ENCODE measurements at regions not wholly inside any gene's neighbourhood (a gene's known extent, or its start where the extent isn't known, plus 50 kb on each side); places are given as distances from the start of the nearest gene placed in this dataset.

GRCh38 chr10:30542895-30543288, 86.7 kb downstream of the LYZL2 start:
- H3K9me3 Mint-ChIP-seq (ENCODE audit: low read depth, unreplicated experiment): no peaks in the 10 kb centered on the region
- no TSS peak for BruUV-seq (replicated peaks)
- H3K27ac Mint-ChIP-seq (ENCODE audit: unreplicated experiment): no peak overlapping the region
- CTCF ChIA-PET: no interaction called here
- H3K27me3 Mint-ChIP-seq (ENCODE audit: unreplicated experiment): no peaks in the 10 kb centered on the region
- intact Hi-C loops (cut with micrococcal nuclease; ENCODE audit: unreplicated experiment): no loop called here
- H3K36me3 Mint-ChIP-seq (ENCODE audit: insufficient read depth, unreplicated experiment): no peaks in the 10 kb centered on the region
- no peak for TF ChIP-seq CTCF (IDR thresholded peaks at IDR 0.05; ENCODE audit: unreplicated experiment)
- peaks cover 7% of the 10 kb centered on the region for H3K4me1 Mint-ChIP-seq (ENCODE audit: low read depth, unreplicated experiment)
- no peak for DNase-seq
- H3K4me3 Mint-ChIP-seq (ENCODE audit: low read depth, unreplicated experiment): no peak overlapping the region

- H3K4me3 Mint-ChIP-seq (ENCODE audit: low read depth, unreplicated experiment): no peak overlapping the region
- no TSS peak for BruUV-seq (replicated peaks)
- no peaks in the 10 kb centered on the region for H3K36me3 Mint-ChIP-seq (ENCODE audit: insufficient read depth, unreplicated experiment)
- intact Hi-C loops (cut with micrococcal nuclease; ENCODE audit: unreplicated experiment): no loop called here
- no peak for TF ChIP-seq CTCF (IDR thresholded peaks at IDR 0.05; ENCODE audit: unreplicated experiment)
- CTCF ChIA-PET: no interaction called here
- no peaks in the 10 kb centered on the region for H3K27me3 Mint-ChIP-seq (ENCODE audit: unreplicated experiment)
- H3K4me1 Mint-ChIP-seq (ENCODE audit: low read depth, unreplicated experiment): peaks cover 11% of the 10 kb centered on the region
- DNase-seq: no peak
- no peaks in the 10 kb centered on the region for H3K9me3 Mint-ChIP-seq (ENCODE audit: low read depth, unreplicated experiment)
- H3K27ac Mint-ChIP-seq (ENCODE audit: unreplicated experiment): no peak overlapping the region
These were observed 87.3 kb downstream of the LYZL2 start for GRCh38 chr10:30542001-30542894.

- Mint-ChIP-seq H3K27ac (ENCODE audit: unreplicated experiment) (no peak overlapping the region), H3K36me3 (ENCODE audit: insufficient read depth, unreplicated experiment) (no peaks in the 10 kb centered on the region), H3K4me3 (ENCODE audit: low read depth, unreplicated experiment) (no peak overlapping the region), H3K9me3 (ENCODE audit: low read depth, unreplicated experiment) (no peaks in the 10 kb centered on the region), H3K27me3 (ENCODE audit: unreplicated experiment) (no peaks in the 10 kb centered on the region), H3K4me1 (ENCODE audit: low read depth, unreplicated experiment) (peaks cover 11% of the 10 kb centered on the region)
- no TSS peak for BruUV-seq (replicated peaks)
- intact Hi-C loops (cut with micrococcal nuclease; ENCODE audit: unreplicated experiment): no loop called here
- TF ChIP-seq CTCF (IDR thresholded peaks at IDR 0.05; ENCODE audit: unreplicated experiment): no peak
- no peak for DNase-seq
- CTCF ChIA-PET: interaction anchor here (0.6 kb wide), 2 partner anchors 51 to 112 kb away, joined by 3 to 4 read pairs; no protein-coding TSS in a partner anchor
These were observed 89.3 kb downstream of the LYZL2 start for GRCh38 chr10:30540276-30540675.

GRCh38 chr10:30538086-30538485, 91.5 kb downstream of the LYZL2 start:
- TF ChIP-seq CTCF (IDR thresholded peaks at IDR 0.05; ENCODE audit: unreplicated experiment): no peak
- Mint-ChIP-seq H3K4me3 (ENCODE audit: low read depth, unreplicated experiment) (no peak overlapping the region), H3K9me3 (ENCODE audit: low read depth, unreplicated experiment) (no peaks in the 10 kb centered on the region), H3K36me3 (ENCODE audit: insufficient read depth, unreplicated experiment) (no peaks in the 10 kb centered on the region), H3K27me3 (ENCODE audit: unreplicated experiment) (no peaks in the 10 kb centered on the region), H3K4me1 (ENCODE audit: low read depth, unreplicated experiment) (peaks cover 20% of the 10 kb centered on the region), H3K27ac (ENCODE audit: unreplicated experiment) (no peak overlapping the region)
- intact Hi-C loops (cut with micrococcal nuclease; ENCODE audit: unreplicated experiment): loop anchor here (2.0 kb wide), 1 partner anchor 53 kb away; no protein-coding TSS in a partner anchor
- CTCF ChIA-PET: interaction anchor here (0.5 kb wide), 2 partner anchors 25 to 44 kb away, joined by 3 read pairs; no protein-coding TSS in a partner anchor
- BruUV-seq (replicated peaks): no TSS peak
- no peak for DNase-seq

Data from Calu3 (cell line).